IMR-90 (cell line): ENCODE measurements at regions not wholly inside any gene's neighbourhood (a gene's known extent, or its start where the extent isn't known, plus 50 kb on each side); places are given as distances from the start of the nearest gene placed in this dataset.

Experiments used
- ATAC-seq: fragments of 200-7000 bp; cut with Tn5 transposase; 2 replicates; pipeline ENCODE4 v1.9.1; 2020; ENCODE audit warnings: low read depth, mild to moderate bottlenecking, moderate library complexity
- BruUV-seq: library from RNA; stranded (reverse); fragments of 400-500 nt; replicated peaks from 2 replicates; lab custom pipeline; 2021; lab: Mats Ljungman, UMichigan
- CTCF ChIA-PET: fragments of 300-600 bp; formaldehyde crosslinking; extraction: SDS; loops from one replicate; lab custom pipeline; 2021; ENCODE audit warnings: antibody characterized with exemption; lab: Yijun Ruan, JAX
- POLR2A ChIA-PET: fragments of 300-600 bp; sonication (Branson Sonifier 250); formaldehyde crosslinking; loops from one replicate; lab custom pipeline; 2022; ENCODE audit warnings: antibody characterized with exemption; ENCODE audit not compliant: unreplicated experiment; lab: Charles Lee
- DNase-seq: peaks from one replicate; pipeline ENCODE4 v3.0.0; 2013
- H2AFZ ChIP-seq: replicated peaks from 2 replicates; pipeline ENCODE3; 2013; ENCODE audit warnings: low read length, mild to moderate bottlenecking; ENCODE audit not compliant: poor library complexity
- H2AK5ac ChIP-seq: 2 replicates; pipeline ENCODE4 v1.6.1; 2013; ENCODE audit warnings: low read depth, low read length, inconsistent platforms
- H2AK9ac ChIP-seq: replicated peaks from 2 replicates; pipeline ENCODE3; 2013; ENCODE audit warnings: mild to moderate bottlenecking, low read depth, low read length, moderate library complexity; ENCODE audit not compliant: poor library complexity
- H2BK120ac ChIP-seq: 2 replicates; pipeline ENCODE4 v1.6.1; 2013; ENCODE audit warnings: low read depth, low read length, inconsistent platforms
- H2BK15ac ChIP-seq: 3 replicates; pipeline ENCODE4 v1.6.1; 2013; ENCODE audit warnings: low read depth, low read length, inconsistent platforms
- H2BK20ac ChIP-seq: 2 replicates; pipeline ENCODE4 v1.6.1; 2013; ENCODE audit warnings: low read depth, mild to moderate bottlenecking, inconsistent platforms, low read length, moderate library complexity
- H2BK5ac ChIP-seq: 2 replicates; pipeline ENCODE4 v1.6.1; 2013; ENCODE audit warnings: mild to moderate bottlenecking, low read depth, low read length, inconsistent platforms; ENCODE audit not compliant: poor library complexity, severe bottlenecking
- H3K14ac ChIP-seq: replicated peaks from 2 replicates; pipeline ENCODE4 v1.6.1; 2013; ENCODE audit warnings: low read depth, low read length, inconsistent platforms
- H3K18ac ChIP-seq: 2 replicates; pipeline ENCODE4 v1.6.1; 2013; ENCODE audit warnings: low read depth, low read length, control low read depth
- H3K23ac ChIP-seq: 2 replicates; pipeline ENCODE4 v1.6.1; 2013; ENCODE audit warnings: low read depth, low read length, inconsistent platforms
- H3K27ac ChIP-seq: 2 replicates; pipeline ENCODE4 v1.5.1; 2013; ENCODE audit warnings: mild to moderate bottlenecking, control low read depth, low read length; ENCODE audit not compliant: insufficient read depth
- H3K27me3 ChIP-seq: 2 replicates; pipeline ENCODE4 v1.6.1; 2013; ENCODE audit warnings: low read length; ENCODE audit not compliant: control insufficient read depth, insufficient read depth
- H3K36me3 ChIP-seq: 2 replicates; pipeline ENCODE4 v1.6.1; 2013; ENCODE audit warnings: low read length, mixed read lengths; ENCODE audit not compliant: control insufficient read depth, insufficient read depth
- H3K4ac ChIP-seq: 2 replicates; pipeline ENCODE4 v1.6.1; 2013; ENCODE audit warnings: low read depth, low read length, inconsistent platforms
- H3K4me1 ChIP-seq: 2 replicates; pipeline ENCODE4 v1.6.1; 2013; ENCODE audit warnings: low read length, mixed read lengths; ENCODE audit not compliant: control insufficient read depth, insufficient read depth
- H3K4me2 ChIP-seq: 2 replicates; pipeline ENCODE4 v1.6.1; 2013; ENCODE audit warnings: low read depth, mild to moderate bottlenecking, control low read depth, low read length, moderate library complexity
- H3K4me3 ChIP-seq: 2 replicates; pipeline ENCODE4 v1.5.1; 2013; ENCODE audit warnings: low read depth, mild to moderate bottlenecking, control low read depth, low read length, moderate library complexity; ENCODE audit not compliant: insufficient read depth
- H3K56ac ChIP-seq: 2 replicates; pipeline ENCODE4 v1.6.1; 2013; ENCODE audit warnings: low read length, inconsistent platforms; ENCODE audit not compliant: insufficient read depth; ENCODE audit errors: extremely low read depth
- H3K79me1 ChIP-seq, 2 experiments: 2 replicates each; pipeline ENCODE4 v1.6.1; 2013; ENCODE audit warnings: low read length in 2 of 2, inconsistent platforms in 1 of 2, low read depth in 1 of 2
- H3K9ac ChIP-seq: 2 replicates; pipeline ENCODE4 v1.6.1; 2013; ENCODE audit warnings: low read depth, low read length, control low read depth
- H3K9me1 ChIP-seq: 2 replicates; pipeline ENCODE4 v1.6.1; 2013; ENCODE audit warnings: low read length, inconsistent platforms; ENCODE audit not compliant: insufficient read depth
- H3K9me3 ChIP-seq: 2 replicates; pipeline ENCODE4 v1.6.1; 2013; ENCODE audit warnings: low read length; ENCODE audit not compliant: control insufficient read depth, insufficient read depth
- H4K20me1 ChIP-seq: 2 replicates; pipeline ENCODE4 v1.6.1; 2013; ENCODE audit warnings: low read length, inconsistent platforms; ENCODE audit not compliant: insufficient read depth
- H4K5ac ChIP-seq: 2 replicates; pipeline ENCODE4 v1.6.1; 2013; ENCODE audit warnings: mild to moderate bottlenecking, low read depth, low read length, control low read depth
- H4K8ac ChIP-seq, 2 experiments: 2 replicates each; pipeline ENCODE4 v1.6.1; 2013; ENCODE audit warnings: low read depth in 2 of 2, low read length in 2 of 2, control low read depth in 1 of 2, inconsistent platforms in 1 of 2
- H4K91ac ChIP-seq: 2 replicates; pipeline ENCODE4 v1.6.1; 2013; ENCODE audit warnings: low read depth, low read length, inconsistent platforms; ENCODE audit not compliant: insufficient read depth
- RCOR1 ChIP-seq: IDR thresholded peaks from 2 replicates; pipeline ENCODE4 v1.6.1; 2012; ENCODE audit warnings: mild to moderate bottlenecking, low read length, improper control_type of control experiment; ENCODE audit not compliant: insufficient replicate concordance
- WGBS, 2 experiments: methylation state at CpG; one replicate each; pipeline versions ENCODE4 v1.1.5 to v1.1.7; 2013; ENCODE audit warnings: missing lambda C conversion rate in 2 of 2; ENCODE audit not compliant: insufficient read length in 1 of 2; ENCODE audit errors: extremely low coverage in 2 of 2; 5-methylcytosine and 5-hydroxymethylcytosine counted together
- dilution Hi-C: fragments of 300-500 bp; cut with HindIII; formaldehyde crosslinking; loops from one replicate; pipeline ENCODE4 v1.14.3; 2018; ENCODE audit warnings: low sequenced_read_pairs; ENCODE audit not compliant: unreplicated experiment
- in situ Hi-C: fragments of 300-500 bp; cut with MboI; formaldehyde crosslinking; loops from 3 replicates; pipeline ENCODE4 v1.14.3; 2019; ENCODE audit warnings: low sequenced_read_pairs, inconsistent platforms, mixed read lengths
- intact Hi-C: fragments of 100-400 bp; cut with micrococcal nuclease; formaldehyde crosslinking; loops from 2 replicates; pipeline ENCODE4 v1.10.0; 2022

DNA sequence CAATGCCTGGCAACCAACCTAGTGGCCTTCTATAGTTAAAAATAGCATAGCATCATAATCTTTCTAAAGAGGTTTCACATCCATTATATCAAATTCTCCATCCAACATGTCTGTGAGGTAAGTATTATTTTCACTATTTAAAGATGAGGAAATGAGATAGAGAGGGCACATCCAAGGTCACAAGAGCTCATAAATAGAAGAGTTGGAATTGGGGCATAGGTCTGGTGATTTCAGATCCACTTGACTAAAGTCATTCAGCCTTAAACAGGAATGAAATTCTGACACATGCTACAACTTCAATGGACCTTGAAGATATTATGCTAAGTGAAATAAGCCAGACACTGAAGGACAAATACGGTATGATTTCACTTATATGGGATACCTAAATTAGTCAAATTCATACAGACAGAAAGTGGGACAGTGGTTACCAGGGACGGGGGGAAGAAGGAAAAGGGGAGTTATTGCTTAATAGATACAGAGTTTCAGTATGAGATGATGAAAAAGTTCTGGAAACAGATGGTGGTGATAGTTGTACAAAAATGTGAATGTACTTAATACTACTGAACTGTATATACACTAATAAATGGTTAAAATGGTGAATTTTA is 259.6 kb upstream of the NR4A3 start:
- H2BK15ac ChIP-seq = no peak overlapping the region
- no peak overlapping the region for H3K4me2 ChIP-seq
- no peak overlapping the region for H3K9ac ChIP-seq
- H2BK20ac ChIP-seq = no peak overlapping the region
- peaks cover 11% of the 10 kb centered on the region for H3K27me3 ChIP-seq
- H3K4me1 ChIP-seq = no peaks in the 10 kb centered on the region
- H4K5ac ChIP-seq = no peak overlapping the region
- H3K14ac ChIP-seq = no peak overlapping the region
- BruUV-seq = no TSS peak
- H4K8ac ChIP-seq = no peak overlapping the region
- no peak overlapping the region for H3K27ac ChIP-seq
- no peak for TF ChIP-seq RCOR1
- H3K23ac ChIP-seq = no peak overlapping the region
- dilution Hi-C loops = no loop called here
- H2AFZ ChIP-seq = no peak overlapping the region
- H2BK120ac ChIP-seq = no peak overlapping the region
- H3K9me3 ChIP-seq = no peaks in the 10 kb centered on the region
- CTCF ChIA-PET = interaction anchor here (1.5 kb wide), 1 partner anchor 13 kb away, joined by 3 read pairs; no protein-coding TSS in a partner anchor
- POLR2A ChIA-PET = no interaction called here
- no peaks in the 10 kb centered on the region for H3K36me3 ChIP-seq
- WGBS, 2 experiments = no CpG with 5 or more reads among the region's 2 CpGs
- intact Hi-C loops = no loop called here
- in situ Hi-C loops = no loop called here
- H3K56ac ChIP-seq = no peak overlapping the region
- H3K79me1 ChIP-seq = no peaks in the 10 kb centered on the region
- no peak overlapping the region for H2AK5ac ChIP-seq
- H3K4ac ChIP-seq = no peak overlapping the region
- H4K91ac ChIP-seq = no peak overlapping the region
- no peak overlapping the region for H3K18ac ChIP-seq
- H3K4me3 ChIP-seq = no peak overlapping the region
- no peak overlapping the region for H2AK9ac ChIP-seq
- ATAC-seq (no peak), DNase-seq (no peak)
- H3K9me1 ChIP-seq = no peaks in the 10 kb centered on the region
- H2BK5ac ChIP-seq = no peak overlapping the region
- H4K20me1 ChIP-seq = no peaks in the 10 kb centered on the region
